ENCODE measurements at regions not wholly inside any gene's neighbourhood (a gene's known extent, or its start where the extent isn't known, plus 50 kb on each side); places are given as distances from the start of the nearest gene placed in this dataset.

GRCh38 chr9:30972654-30973053 lies 1411.8 kb upstream of the ACO1 start:
- DNase-seq (ENCODE audit: insufficient read length, low spot score) = no peak
- TF ChIP-seq CTCF (IDR thresholded peaks at IDR 0.05; ENCODE audit: insufficient read depth, missing control alignments) = no peak
- no peak for FAIRE-seq

GRCh38 chr9:30977965-30978364 lies 1406.5 kb upstream of the ACO1 start:
- FAIRE-seq (no peak), DNase-seq (ENCODE audit: insufficient read length, low spot score) (no peak)
- no peak for TF ChIP-seq CTCF (IDR thresholded peaks at IDR 0.05; ENCODE audit: insufficient read depth, missing control alignments)

DNA sequence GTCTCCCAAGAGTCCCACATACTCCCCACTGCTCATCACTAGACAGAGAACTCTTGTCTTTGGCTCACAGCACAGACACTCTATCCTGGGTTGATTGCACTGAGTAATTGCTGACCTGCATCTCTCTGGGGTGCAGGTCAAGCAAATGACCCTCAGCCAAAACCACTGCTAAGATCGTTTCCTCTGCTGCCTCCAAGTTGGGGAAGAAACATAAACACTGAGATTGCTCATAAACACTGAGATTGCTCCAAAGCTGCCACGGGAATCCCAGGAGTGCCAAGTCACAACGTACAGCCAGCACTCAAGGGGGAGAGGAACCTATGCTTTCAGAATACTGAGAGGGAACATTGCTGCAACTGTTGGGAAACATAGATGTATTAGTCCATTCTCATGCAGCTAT lies 1402.1 kb upstream of the ACO1 start:
- no peak for TF ChIP-seq CTCF (IDR thresholded peaks at IDR 0.05; ENCODE audit: insufficient read depth, missing control alignments)
- FAIRE-seq (no peak), DNase-seq (ENCODE audit: insufficient read length, low spot score) (no peak)

GRCh38 chr9:30995956-30996738 lies 1388.3 kb upstream of the ACO1 start:
- FAIRE-seq (no peak), DNase-seq (ENCODE audit: insufficient read length, low spot score) (no peak)
- no peak for TF ChIP-seq CTCF (IDR thresholded peaks at IDR 0.05; ENCODE audit: insufficient read depth, missing control alignments)

GRCh38 chr9:30996761-30997160 lies 1387.7 kb upstream of the ACO1 start:
- DNase-seq (ENCODE audit: insufficient read length, low spot score) = no peak
- FAIRE-seq = peak; percentile 44
- TF ChIP-seq CTCF (IDR thresholded peaks at IDR 0.05; ENCODE audit: insufficient read depth, missing control alignments) = no peak

GRCh38 chr9:30997291-30997690 lies 1387.2 kb upstream of the ACO1 start:
- DNase-seq (ENCODE audit: insufficient read length, low spot score) (no peak), FAIRE-seq (no peak)
- no peak for TF ChIP-seq CTCF (IDR thresholded peaks at IDR 0.05; ENCODE audit: insufficient read depth, missing control alignments)

- DNase-seq (ENCODE audit: insufficient read length, low spot score) (no peak), FAIRE-seq (no peak)
- no peak for TF ChIP-seq CTCF (IDR thresholded peaks at IDR 0.05; ENCODE audit: insufficient read depth, missing control alignments)
Measured at GRCh38 chr9:31005086-31005665, 1379.3 kb upstream of the ACO1 start.

Data from D721Med (cell line).